ENCODE measurements at regions not wholly inside any gene's neighbourhood (a gene's known extent, or its start where the extent isn't known, plus 50 kb on each side); places are given as distances from the start of the nearest gene placed in this dataset.
"Not testable (repeated sequence)": the region's sequence is repeated elsewhere in the genome, so short reads cannot be mapped to it uniquely, and the experiment has no call there.

GRCh38 chr7:54429111-54429510, 113.1 kb upstream of the VSTM2A start:
- Histone ChIP-seq H3K36me3 (ENCODE audit: control insufficient read depth, insufficient read depth, low read length) (no peaks in the 10 kb centered on the region), H3K27ac (ENCODE audit: low read length) (no peak overlapping the region), H3K4me3 (ENCODE audit: low read depth in 2 of 2, low read length in 2 of 2) (no peak overlapping the region), H3K27me3 (ENCODE audit: control insufficient read depth, insufficient read depth, low read length) (no peaks in the 10 kb centered on the region), H3K4me1 (ENCODE audit: control insufficient read depth, insufficient read depth, low read length) (no peaks in the 10 kb centered on the region), H3K9me3 (ENCODE audit: control insufficient read depth, insufficient read depth, low read depth, low read length) (no peaks in the 10 kb centered on the region)
- ATAC-seq (no peak), DNase-seq (ENCODE audit: low read depth, low spot score) (no peak)
- TF ChIP-seq CTCF (IDR thresholded peaks at IDR 0.05) (no peak), TCF7L2 (IDR thresholded peaks at IDR 0.05; ENCODE audit: low read depth, low read length) (no peak), REST (IDR thresholded peaks at IDR 0.05; ENCODE audit: insufficient read depth in 1 of 2, low read depth in 2 of 2, low read length in 1 of 2) (no peak), SIN3A (IDR thresholded peaks at IDR 0.05; ENCODE audit: borderline replicate concordance, insufficient read depth, low read depth, low read length) (no peak), POLR2AphosphoS5 (IDR thresholded peaks at IDR 0.05; ENCODE audit: low read depth, low read length) (no peak)
- CTCF ChIA-PET, result no interaction called here
- intact Hi-C loops (cut with micrococcal nuclease; ENCODE audit: unreplicated experiment) (no loop called here), in situ Hi-C loops (cut with HindIII; ENCODE audit: low pct_unique_long_range_greater_than_20kb, low sequenced_read_pairs) (no loop called here)
- POLR2A ChIA-PET, result no interaction called here
- no TSS peak for BruUV-seq (replicated peaks)

- no TSS peak for BruUV-seq (replicated peaks)
- ChIA-PET POLR2A (no interaction called here), CTCF (no interaction called here)
- Histone ChIP-seq H3K36me3 (ENCODE audit: control insufficient read depth, insufficient read depth, low read length) (no peaks in the 10 kb centered on the region), H3K9me3 (ENCODE audit: control insufficient read depth, insufficient read depth, low read depth, low read length) (no peaks in the 10 kb centered on the region), H3K27me3 (ENCODE audit: control insufficient read depth, insufficient read depth, low read length) (no peaks in the 10 kb centered on the region), H3K27ac (ENCODE audit: low read length) (no peak overlapping the region), H3K4me1 (ENCODE audit: control insufficient read depth, insufficient read depth, low read length) (no peaks in the 10 kb centered on the region), H3K4me3 (ENCODE audit: low read depth in 2 of 2, low read length in 2 of 2) (no peak overlapping the region)
- no peak for DNase-seq (ENCODE audit: low read depth, low spot score)
- in situ Hi-C loops (cut with HindIII; ENCODE audit: low pct_unique_long_range_greater_than_20kb, low sequenced_read_pairs), result no loop called here
- TF ChIP-seq CTCF (IDR thresholded peaks at IDR 0.05) (no peak), TCF7L2 (IDR thresholded peaks at IDR 0.05; ENCODE audit: low read depth, low read length) (no peak), REST (IDR thresholded peaks at IDR 0.05; ENCODE audit: insufficient read depth in 1 of 2, low read depth in 2 of 2, low read length in 1 of 2) (no peak), POLR2AphosphoS5 (IDR thresholded peaks at IDR 0.05; ENCODE audit: low read depth, low read length) (no peak), SIN3A (IDR thresholded peaks at IDR 0.05; ENCODE audit: borderline replicate concordance, insufficient read depth, low read depth, low read length) (no peak)
- intact Hi-C loops (cut with micrococcal nuclease; ENCODE audit: unreplicated experiment), result no loop called here
- no peak for ATAC-seq
Observed at GRCh38 chr7:54439391-54439790, 102.8 kb upstream of the VSTM2A start.

GRCh38 chr7:54444046-54444686, 98.0 kb upstream of the VSTM2A start:
- POLR2A ChIA-PET, result not testable (repeated sequence)

More at GRCh38 chr7:54444046-54444686, 98.0 kb upstream of the VSTM2A start:
- H3K27ac ChIP-seq (ENCODE audit: low read length); H3K36me3 ChIP-seq (ENCODE audit: control insufficient read depth, insufficient read depth, low read length); DNase-seq (ENCODE audit: low read depth, low spot score); H3K27me3 ChIP-seq (ENCODE audit: control insufficient read depth, insufficient read depth, low read length); in situ Hi-C loops (cut with HindIII; ENCODE audit: low pct_unique_long_range_greater_than_20kb, low sequenced_read_pairs); intact Hi-C loops (cut with micrococcal nuclease; ENCODE audit: unreplicated experiment); H3K4me1 ChIP-seq (ENCODE audit: control insufficient read depth, insufficient read depth, low read length); BruUV-seq (replicated peaks); ATAC-seq; H3K9me3 ChIP-seq (ENCODE audit: control insufficient read depth, insufficient read depth, low read depth, low read length); H3K4me3 ChIP-seq (ENCODE audit: low read depth in 2 of 2, low read length in 2 of 2); CTCF ChIA-PET: not testable (repeated sequence)
